OCI-LY7 (cell line): ENCODE measurements at regions not wholly inside any gene's neighbourhood (a gene's known extent, or its start where the extent isn't known, plus 50 kb on each side); places are given as distances from the start of the nearest gene placed in this dataset.

Experiments used
- CTCF ChIP-seq: fragments of 200-600 bp; sonication (generic); conservative IDR thresholded peaks from 2 replicates; pipeline ENCODE4 v1.5.1; 2014; ENCODE audit warnings: mild to moderate bottlenecking, antibody characterized with exemption, low read length, moderate library complexity, mixed read lengths
- EZH2phosphoT487 ChIP-seq: fragments of 200-600 bp; sonication (generic); IDR thresholded peaks from 2 replicates; pipeline ENCODE4 v1.6.1; 2018; ENCODE audit warnings: low read depth, borderline replicate concordance, mild to moderate bottlenecking, mixed run types, antibody characterized with exemption, low read length, moderate library complexity, mixed read lengths

- TF ChIP-seq CTCF (no peak), EZH2phosphoT487 (no peak)
Observed at GRCh38 chr4:182101618-182102017, 141.6 kb upstream of the TENM3 start.
